ENCODE measurements at regions not wholly inside any gene's neighbourhood (a gene's known extent, or its start where the extent isn't known, plus 50 kb on each side); places are given as distances from the start of the nearest gene placed in this dataset.

- H3K36me3 ChIP-seq = no peaks in the 10 kb centered on the region
- intact Hi-C loops (cut with DNase I) = loop anchor here (2.0 to 10.0 kb wide), 5 partner anchors 352 to 1026 kb away; no protein-coding TSS in a partner anchor
- TF ChIP-seq POLR2AphosphoS5 (IDR thresholded peaks at IDR 0.05) = no peak
- no peaks in the 10 kb centered on the region for H3K9me3 ChIP-seq
- H3K4me3 ChIP-seq = no peak overlapping the region
- no peak for DNase-seq (ENCODE audit: low spot score)
- WGBS = 64% methylated on average over 15 of the region's 15 CpGs
- H3K4me1 ChIP-seq (replicated peaks) = no peaks in the 10 kb centered on the region
- H3K27me3 ChIP-seq (replicated peaks; ENCODE audit: insufficient read depth) = no peaks in the 10 kb centered on the region
- peak overlapping the region in 1 of 2 donors; percentile 84 for H3K27ac ChIP-seq
Measured at GRCh38 chr10:30782537-30783461, 153.2 kb upstream of the LYZL2 start.

- no peaks in the 10 kb centered on the region for H3K4me1 ChIP-seq (replicated peaks)
- 91% methylated on average over 7 of the region's 7 CpGs for WGBS
- no peaks in the 10 kb centered on the region for H3K36me3 ChIP-seq
- H3K27ac ChIP-seq = no peak overlapping the region
- no peaks in the 10 kb centered on the region for H3K27me3 ChIP-seq (replicated peaks; ENCODE audit: insufficient read depth)
- H3K9me3 ChIP-seq = no peaks in the 10 kb centered on the region
- no peak for TF ChIP-seq POLR2A (IDR thresholded peaks at IDR 0.05)
- TF ChIP-seq CTCF (IDR thresholded peaks at IDR 0.05) = no peak
- TF ChIP-seq POLR2AphosphoS5 (IDR thresholded peaks at IDR 0.05) = no peak
- intact Hi-C loops (cut with DNase I) = loop anchor here (2.0 to 10.0 kb wide), 5 partner anchors 353 to 1027 kb away; no protein-coding TSS in a partner anchor
- no peak for DNase-seq (ENCODE audit: low spot score)
- no peak overlapping the region for H3K4me3 ChIP-seq
Measured at GRCh38 chr10:30782157-30782536, 152.6 kb upstream of the LYZL2 start.

GRCh38 chr10:30781670-30782121, 152.1 kb upstream of the LYZL2 start:
- Histone ChIP-seq H3K36me3 (no peaks in the 10 kb centered on the region), H3K4me3 (no peak overlapping the region), H3K4me1 (replicated peaks) (no peaks in the 10 kb centered on the region), H3K27me3 (replicated peaks; ENCODE audit: insufficient read depth) (no peaks in the 10 kb centered on the region), H3K9me3 (no peaks in the 10 kb centered on the region), H3K27ac (no peak overlapping the region)
- intact Hi-C loops (cut with DNase I) = loop anchor here (2.0 to 10.0 kb wide), 5 partner anchors 353 to 1027 kb away; no protein-coding TSS in a partner anchor
- TF ChIP-seq POLR2AphosphoS5 (IDR thresholded peaks at IDR 0.05) (no peak), CTCF (IDR thresholded peaks at IDR 0.05) (no peak), POLR2A (IDR thresholded peaks at IDR 0.05) (no peak)
- 94% methylated on average over 12 of the region's 12 CpGs for WGBS
- no peak for DNase-seq (ENCODE audit: low spot score)

GRCh38 chr10:30778769-30779168, 149.2 kb upstream of the LYZL2 start:
- no peak overlapping the region for H3K4me3 ChIP-seq
- H3K9me3 ChIP-seq = no peaks in the 10 kb centered on the region
- no peaks in the 10 kb centered on the region for H3K27me3 ChIP-seq (replicated peaks; ENCODE audit: insufficient read depth)
- DNase-seq (ENCODE audit: low spot score) = no peak
- TF ChIP-seq CTCF (IDR thresholded peaks at IDR 0.05) (no peak), POLR2AphosphoS5 (IDR thresholded peaks at IDR 0.05) (no peak), POLR2A (IDR thresholded peaks at IDR 0.05) (no peak)
- 0% methylated on average over 1 of the region's 1 CpG for WGBS
- no peaks in the 10 kb centered on the region for H3K4me1 ChIP-seq (replicated peaks)
- no peak overlapping the region for H3K27ac ChIP-seq
- no peaks in the 10 kb centered on the region for H3K36me3 ChIP-seq
- intact Hi-C loops (cut with DNase I) = no loop called here

- 50% methylated on average over 10 of the region's 10 CpGs for WGBS
- no peak for DNase-seq (ENCODE audit: low spot score)
- Histone ChIP-seq H3K36me3 (no peaks in the 10 kb centered on the region), H3K4me3 (no peak overlapping the region), H3K9me3 (no peaks in the 10 kb centered on the region), H3K27me3 (replicated peaks; ENCODE audit: insufficient read depth) (no peaks in the 10 kb centered on the region), H3K27ac (no peak overlapping the region), H3K4me1 (replicated peaks) (no peaks in the 10 kb centered on the region)
- TF ChIP-seq POLR2A (IDR thresholded peaks at IDR 0.05) (no peak), POLR2AphosphoS5 (IDR thresholded peaks at IDR 0.05) (no peak), CTCF (IDR thresholded peaks at IDR 0.05) (no peak)
- intact Hi-C loops (cut with DNase I) = no loop called here
Measured at GRCh38 chr10:30775779-30776591, 146.4 kb upstream of the LYZL2 start.
